ENCODE measurements at regions not wholly inside any gene's neighbourhood (a gene's known extent, or its start where the extent isn't known, plus 50 kb on each side); places are given as distances from the start of the nearest gene placed in this dataset.

DNA sequence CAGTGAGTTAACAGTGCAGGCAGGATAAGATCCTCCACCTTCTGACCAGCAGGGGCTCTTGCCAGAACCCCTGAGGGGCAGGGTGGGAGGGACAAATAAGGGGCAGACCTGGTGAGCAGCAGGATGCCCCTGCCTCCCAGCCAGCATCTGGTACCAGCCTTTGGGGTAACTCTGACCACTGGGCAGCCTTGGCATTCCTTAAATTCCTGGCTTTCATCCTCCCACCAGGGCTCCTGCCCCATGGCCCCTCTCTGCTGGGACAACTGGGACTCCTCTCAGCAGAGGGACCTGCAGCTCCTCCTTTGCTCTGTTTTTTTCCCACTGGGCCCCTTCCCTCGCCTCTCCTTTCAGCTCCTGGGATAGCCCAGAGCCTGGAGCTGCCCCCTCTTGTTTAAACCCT is 98.0 kb upstream of the CD82 start:
- TF ChIP-seq, protein P1, sequence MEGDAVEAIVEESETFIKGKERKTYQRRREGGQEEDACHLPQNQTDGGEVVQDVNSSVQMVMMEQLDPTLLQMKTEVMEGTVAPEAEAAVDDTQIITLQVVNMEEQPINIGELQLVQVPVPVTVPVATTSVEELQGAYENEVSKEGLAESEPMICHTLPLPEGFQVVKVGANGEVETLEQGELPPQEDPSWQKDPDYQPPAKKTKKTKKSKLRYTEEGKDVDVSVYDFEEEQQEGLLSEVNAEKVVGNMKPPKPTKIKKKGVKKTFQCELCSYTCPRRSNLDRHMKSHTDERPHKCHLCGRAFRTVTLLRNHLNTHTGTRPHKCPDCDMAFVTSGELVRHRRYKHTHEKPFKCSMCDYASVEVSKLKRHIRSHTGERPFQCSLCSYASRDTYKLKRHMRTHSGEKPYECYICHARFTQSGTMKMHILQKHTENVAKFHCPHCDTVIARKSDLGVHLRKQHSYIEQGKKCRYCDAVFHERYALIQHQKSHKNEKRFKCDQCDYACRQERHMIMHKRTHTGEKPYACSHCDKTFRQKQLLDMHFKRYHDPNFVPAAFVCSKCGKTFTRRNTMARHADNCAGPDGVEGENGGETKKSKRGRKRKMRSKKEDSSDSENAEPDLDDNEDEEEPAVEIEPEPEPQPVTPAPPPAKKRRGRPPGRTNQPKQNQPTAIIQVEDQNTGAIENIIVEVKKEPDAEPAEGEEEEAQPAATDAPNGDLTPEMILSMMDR (IDR thresholded peaks at IDR 0.05), result no peak
- TF ChIP-seq POLR2A (IDR thresholded peaks at IDR 0.05), result no peak

Measured in stomach (tissue), 4 donors.